ENCODE measurements at regions not wholly inside any gene's neighbourhood (a gene's known extent, or its start where the extent isn't known, plus 50 kb on each side); places are given as distances from the start of the nearest gene placed in this dataset.

- no peak for TF ChIP-seq POLR2AphosphoS5 (IDR thresholded peaks at IDR 0.05)
- Histone ChIP-seq H3K4me1 (peaks cover 0 to 16% (median 11%) of the 10 kb centered on the region in 4 donors), H3K9me3 (no peaks in the 10 kb centered on the region), H3K27ac (no peak overlapping the region), H3K27me3 (no peaks in the 10 kb centered on the region), H3K36me3 (no peaks in the 10 kb centered on the region), H3K4me3 (no peak overlapping the region)
- intact Hi-C loops (cut with DNase I), result no loop called here
- no peak for DNase-seq
- WGBS, 2 donors, result 33 to 44% methylated on average over 3 of the region's 3 CpGs
These were observed 153.8 kb upstream of the NR3C1 start for GRCh38 chr5:143557061-143557818.

GRCh38 chr5:143554918-143555477 is 151.5 kb upstream of the NR3C1 start:
- Histone ChIP-seq H3K4me1 (peaks cover 0 to 16% (median 11%) of the 10 kb centered on the region in 4 donors), H3K36me3 (no peaks in the 10 kb centered on the region), H3K27ac (no peak overlapping the region), H3K4me3 (no peak overlapping the region), H3K9me3 (no peaks in the 10 kb centered on the region), H3K27me3 (no peaks in the 10 kb centered on the region)
- no peak for DNase-seq
- 65 to 69% methylated on average over 4 of the region's 4 CpGs for WGBS, 2 donors
- TF ChIP-seq POLR2A (IDR thresholded peaks at IDR 0.05), result no peak
- TF ChIP-seq POLR2AphosphoS5 (IDR thresholded peaks at IDR 0.05), result no peak
- intact Hi-C loops (cut with DNase I), result no loop called here

GRCh38 chr5:143554187-143554717 is 150.8 kb upstream of the NR3C1 start:
- H3K27me3 ChIP-seq, result no peaks in the 10 kb centered on the region
- no peak overlapping the region for H3K4me3 ChIP-seq
- no peak for TF ChIP-seq CTCF (IDR thresholded peaks at IDR 0.05)
- TF ChIP-seq POLR2AphosphoS5 (IDR thresholded peaks at IDR 0.05), result no peak
- no peak for TF ChIP-seq EP300 (IDR thresholded peaks at IDR 0.05)
- no peak for TF ChIP-seq POLR2A (IDR thresholded peaks at IDR 0.05)
- intact Hi-C loops (cut with DNase I), result no loop called here
- no peak for DNase-seq
- H3K4me1 ChIP-seq, result peaks cover 0 to 16% (median 11%) of the 10 kb centered on the region in 4 donors
- no peaks in the 10 kb centered on the region for H3K36me3 ChIP-seq
- 91 to 93% methylated on average over 2 of the region's 2 CpGs for WGBS, 2 donors
- H3K9me3 ChIP-seq, result no peaks in the 10 kb centered on the region
- H3K27ac ChIP-seq, result no peak overlapping the region

GRCh38 chr5:143552680-143553079 is 149.2 kb upstream of the NR3C1 start:
- no peak for TF ChIP-seq CTCF (IDR thresholded peaks at IDR 0.05)
- intact Hi-C loops (cut with DNase I), result no loop called here
- no peak for DNase-seq
- WGBS, 2 donors, result 71 to 83% methylated on average over 1 of the region's 1 CpG
- Histone ChIP-seq H3K27ac (no peak overlapping the region), H3K36me3 (no peaks in the 10 kb centered on the region), H3K9me3 (no peaks in the 10 kb centered on the region), H3K4me3 (no peak overlapping the region), H3K4me1 (peaks cover 0 to 15% (median 10%) of the 10 kb centered on the region in 4 donors), H3K27me3 (no peaks in the 10 kb centered on the region)

- intact Hi-C loops (cut with DNase I), result no loop called here
- no peak for DNase-seq
These were observed 148.3 kb upstream of the NR3C1 start for GRCh38 chr5:143551820-143552251.

More at GRCh38 chr5:143551820-143552251, 148.3 kb upstream of the NR3C1 start:
- no peak for TF ChIP-seq POLR2AphosphoS5 (IDR thresholded peaks at IDR 0.05)
- no peak for TF ChIP-seq EP300 (IDR thresholded peaks at IDR 0.05)
- TF ChIP-seq CTCF (IDR thresholded peaks at IDR 0.05), result no peak
- TF ChIP-seq POLR2A (IDR thresholded peaks at IDR 0.05), result no peak
- no peak overlapping the region for H3K27ac ChIP-seq
- peaks cover 0 to 2% (median 0%) of the 10 kb centered on the region in 4 donors for H3K9me3 ChIP-seq
- H3K4me1 ChIP-seq, result peaks cover 0 to 6% (median 2%) of the 10 kb centered on the region in 4 donors
- no peaks in the 10 kb centered on the region for H3K27me3 ChIP-seq
- H3K36me3 ChIP-seq, result no peaks in the 10 kb centered on the region
- no peak overlapping the region for H3K4me3 ChIP-seq
- WGBS, 2 donors, result 88 to 89% methylated on average over 2 of the region's 2 CpGs

Data from sigmoid colon (tissue), 6 donors.